ENCODE measurements at regions not wholly inside any gene's neighbourhood (a gene's known extent, or its start where the extent isn't known, plus 50 kb on each side); places are given as distances from the start of the nearest gene placed in this dataset.

DNA sequence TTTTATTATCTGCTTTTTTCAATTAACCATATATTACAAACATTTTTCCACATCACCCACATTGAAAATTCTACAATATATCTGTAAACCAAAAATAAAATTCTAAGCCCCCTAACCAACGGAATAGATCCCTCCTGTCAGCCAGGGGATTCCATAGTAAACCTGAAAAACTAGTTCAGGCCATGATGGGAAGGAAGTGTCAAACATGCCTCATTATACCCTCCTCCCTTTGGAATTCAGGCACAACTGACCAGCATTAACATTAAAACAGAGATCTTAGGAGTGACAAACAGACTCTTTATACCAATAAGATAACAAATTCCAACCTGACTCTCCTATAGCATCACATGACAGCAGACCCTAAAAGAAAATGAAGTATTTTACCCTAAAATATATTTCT, 113.7 kb upstream of the DMRT1 start:
- H3K27me3 ChIP-seq (ENCODE audit: insufficient read depth, low read length): no peaks in the 10 kb centered on the region
- no peak for DNase-seq (ENCODE audit: insufficient read length, low spot score, missing footprints)
- no peak overlapping the region for H2AFZ ChIP-seq (ENCODE audit: low read length)
- peaks cover 9% of the 10 kb centered on the region for H4K20me1 ChIP-seq (ENCODE audit: insufficient read depth, low read length)
- H3K79me2 ChIP-seq (ENCODE audit: insufficient read depth, low read length): peaks cover 21% of the 10 kb centered on the region
- H3K4me2 ChIP-seq (ENCODE audit: insufficient read depth, low read length): no peak overlapping the region
- no peaks in the 10 kb centered on the region for H3K9me3 ChIP-seq (ENCODE audit: low read depth, low read length)
- TF ChIP-seq, protein P1, sequence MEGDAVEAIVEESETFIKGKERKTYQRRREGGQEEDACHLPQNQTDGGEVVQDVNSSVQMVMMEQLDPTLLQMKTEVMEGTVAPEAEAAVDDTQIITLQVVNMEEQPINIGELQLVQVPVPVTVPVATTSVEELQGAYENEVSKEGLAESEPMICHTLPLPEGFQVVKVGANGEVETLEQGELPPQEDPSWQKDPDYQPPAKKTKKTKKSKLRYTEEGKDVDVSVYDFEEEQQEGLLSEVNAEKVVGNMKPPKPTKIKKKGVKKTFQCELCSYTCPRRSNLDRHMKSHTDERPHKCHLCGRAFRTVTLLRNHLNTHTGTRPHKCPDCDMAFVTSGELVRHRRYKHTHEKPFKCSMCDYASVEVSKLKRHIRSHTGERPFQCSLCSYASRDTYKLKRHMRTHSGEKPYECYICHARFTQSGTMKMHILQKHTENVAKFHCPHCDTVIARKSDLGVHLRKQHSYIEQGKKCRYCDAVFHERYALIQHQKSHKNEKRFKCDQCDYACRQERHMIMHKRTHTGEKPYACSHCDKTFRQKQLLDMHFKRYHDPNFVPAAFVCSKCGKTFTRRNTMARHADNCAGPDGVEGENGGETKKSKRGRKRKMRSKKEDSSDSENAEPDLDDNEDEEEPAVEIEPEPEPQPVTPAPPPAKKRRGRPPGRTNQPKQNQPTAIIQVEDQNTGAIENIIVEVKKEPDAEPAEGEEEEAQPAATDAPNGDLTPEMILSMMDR (IDR thresholded peaks at IDR 0.05; ENCODE audit: extremely low read depth, low read depth, low read length): no peak
- no peak overlapping the region for H3K4me3 ChIP-seq (ENCODE audit: insufficient read depth, low read length)
- peaks cover 31% of the 10 kb centered on the region for H3K36me3 ChIP-seq (ENCODE audit: insufficient read depth, low read length)
- no peak overlapping the region for H3K27ac ChIP-seq (ENCODE audit: low read depth, low read length)
- no peaks in the 10 kb centered on the region for H3K4me1 ChIP-seq (ENCODE audit: insufficient read depth, low read length)

GRCh38 chr9:728535-728934, 113.0 kb upstream of the DMRT1 start:
- no peak for DNase-seq (ENCODE audit: insufficient read length, low spot score, missing footprints)
- Histone ChIP-seq H3K4me1 (ENCODE audit: insufficient read depth, low read length) (no peaks in the 10 kb centered on the region), H3K4me3 (ENCODE audit: insufficient read depth, low read length) (no peak overlapping the region), H3K27ac (ENCODE audit: low read depth, low read length) (no peak overlapping the region), H3K27me3 (ENCODE audit: insufficient read depth, low read length) (no peaks in the 10 kb centered on the region), H2AFZ (ENCODE audit: low read length) (no peak overlapping the region), H3K36me3 (ENCODE audit: insufficient read depth, low read length) (peaks cover 27% of the 10 kb centered on the region), H4K20me1 (ENCODE audit: insufficient read depth, low read length) (peaks cover 4% of the 10 kb centered on the region), H3K79me2 (ENCODE audit: insufficient read depth, low read length) (peaks cover 16% of the 10 kb centered on the region), H3K9me3 (ENCODE audit: low read depth, low read length) (no peaks in the 10 kb centered on the region), H3K4me2 (ENCODE audit: insufficient read depth, low read length) (no peak overlapping the region)
- TF ChIP-seq, protein P1 (IDR thresholded peaks at IDR 0.05; ENCODE audit: extremely low read depth, low read depth, low read length): no peak

DNA sequence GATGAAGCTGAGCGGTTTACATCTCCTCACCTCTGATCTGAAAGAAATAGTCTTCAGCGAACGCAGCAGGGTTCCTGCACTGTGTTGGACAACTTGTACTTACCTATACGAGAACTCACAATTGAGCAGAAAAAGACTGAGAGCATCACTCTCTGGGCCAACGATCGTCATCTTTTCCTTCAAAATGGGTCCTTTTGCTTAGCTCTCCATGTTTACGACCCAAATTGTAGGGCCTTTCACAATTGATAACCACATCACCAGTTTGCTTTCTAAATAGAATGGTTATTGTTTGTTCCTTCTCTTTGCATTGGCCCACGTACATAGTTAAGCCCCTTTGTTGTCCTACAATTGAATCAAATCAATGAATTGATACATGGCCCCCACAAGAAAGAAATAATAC, 110.0 kb upstream of the DMRT1 start:
- TF ChIP-seq, protein P1 (IDR thresholded peaks at IDR 0.05; ENCODE audit: extremely low read depth, low read depth, low read length): no peak
- Histone ChIP-seq H3K9me3 (ENCODE audit: low read depth, low read length) (no peaks in the 10 kb centered on the region), H3K27me3 (ENCODE audit: insufficient read depth, low read length) (no peaks in the 10 kb centered on the region), H3K4me2 (ENCODE audit: insufficient read depth, low read length) (no peak overlapping the region), H3K4me1 (ENCODE audit: insufficient read depth, low read length) (peaks cover 15% of the 10 kb centered on the region), H3K79me2 (ENCODE audit: insufficient read depth, low read length) (no peaks in the 10 kb centered on the region), H3K4me3 (ENCODE audit: insufficient read depth, low read length) (no peak overlapping the region), H3K36me3 (ENCODE audit: insufficient read depth, low read length) (peaks cover 42% of the 10 kb centered on the region), H4K20me1 (ENCODE audit: insufficient read depth, low read length) (no peaks in the 10 kb centered on the region), H2AFZ (ENCODE audit: low read length) (no peak overlapping the region), H3K27ac (ENCODE audit: low read depth, low read length) (no peak overlapping the region)
- no peak for DNase-seq (ENCODE audit: insufficient read length, low spot score, missing footprints)

DNA sequence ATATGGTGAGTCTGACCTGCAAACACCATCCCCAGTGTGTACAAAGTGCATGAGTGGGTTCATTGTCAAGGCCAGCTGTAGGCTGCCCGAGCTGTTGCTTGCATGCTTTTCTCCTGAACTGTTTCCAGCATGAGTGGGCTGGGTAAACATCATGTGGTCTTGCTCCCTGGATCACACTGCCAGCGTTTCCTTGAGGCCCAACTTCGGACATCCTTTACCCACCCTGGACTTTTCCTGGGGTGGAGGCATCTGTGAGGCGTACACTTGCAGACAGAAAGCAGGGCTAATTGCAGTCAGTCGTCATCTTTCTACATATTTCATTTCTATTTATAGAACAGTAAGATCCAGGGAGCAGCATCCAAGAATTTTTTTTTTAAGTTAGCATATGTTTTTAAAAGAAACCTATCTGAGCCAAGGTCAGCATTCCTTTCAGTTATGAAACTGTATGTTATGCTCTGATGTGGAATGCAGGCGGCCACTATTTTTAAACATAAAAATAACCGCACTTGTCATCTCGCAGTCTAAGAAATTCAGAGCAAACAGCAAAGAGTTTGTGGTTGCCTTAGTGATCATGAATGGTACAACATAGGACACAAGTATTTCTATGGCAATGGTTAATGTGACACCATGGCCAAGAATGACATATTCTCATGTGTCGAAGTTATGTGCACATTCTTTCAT, 106.5 kb upstream of the DMRT1 start:
- TF ChIP-seq, protein P1 (IDR thresholded peaks at IDR 0.05; ENCODE audit: extremely low read depth, low read depth, low read length): no peak
- Histone ChIP-seq H3K79me2 (ENCODE audit: insufficient read depth, low read length) (no peaks in the 10 kb centered on the region), H3K27ac (ENCODE audit: low read depth, low read length) (peak overlapping the region; percentile 93), H3K36me3 (ENCODE audit: insufficient read depth, low read length) (peaks cover 65% of the 10 kb centered on the region), H3K4me3 (ENCODE audit: insufficient read depth, low read length) (no peak overlapping the region), H3K4me2 (ENCODE audit: insufficient read depth, low read length) (peak overlapping the region; percentile 69), H3K27me3 (ENCODE audit: insufficient read depth, low read length) (no peaks in the 10 kb centered on the region), H3K4me1 (ENCODE audit: insufficient read depth, low read length) (peaks cover 40% of the 10 kb centered on the region), H3K9me3 (ENCODE audit: low read depth, low read length) (no peaks in the 10 kb centered on the region), H2AFZ (ENCODE audit: low read length) (no peak overlapping the region), H4K20me1 (ENCODE audit: insufficient read depth, low read length) (no peaks in the 10 kb centered on the region)
- DNase-seq (ENCODE audit: insufficient read length, low spot score, missing footprints): peak; percentile 87
